ENCODE measurements at regions not wholly inside any gene's neighbourhood (a gene's known extent, or its start where the extent isn't known, plus 50 kb on each side); places are given as distances from the start of the nearest gene placed in this dataset.

DNA sequence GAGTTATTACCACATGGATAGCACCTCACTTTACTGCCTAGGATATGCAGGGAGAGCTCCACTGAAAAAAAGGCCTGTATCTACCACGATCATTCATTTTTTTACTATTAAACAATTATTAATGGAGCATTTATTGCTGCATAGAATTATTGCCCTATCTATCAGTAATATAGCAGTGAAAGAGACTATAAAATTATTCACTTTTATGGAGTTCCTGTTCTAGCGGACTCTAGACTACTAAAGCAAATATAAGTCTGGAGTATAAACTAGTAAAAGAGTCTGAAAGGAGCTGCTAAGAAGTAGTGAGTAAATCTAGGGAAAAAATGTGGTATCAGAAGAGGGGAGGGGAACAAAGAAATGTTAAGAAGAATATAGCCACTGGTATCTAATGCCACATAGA lies 150.4 kb upstream of the CYLC2 start:
- TF ChIP-seq, protein P1, sequence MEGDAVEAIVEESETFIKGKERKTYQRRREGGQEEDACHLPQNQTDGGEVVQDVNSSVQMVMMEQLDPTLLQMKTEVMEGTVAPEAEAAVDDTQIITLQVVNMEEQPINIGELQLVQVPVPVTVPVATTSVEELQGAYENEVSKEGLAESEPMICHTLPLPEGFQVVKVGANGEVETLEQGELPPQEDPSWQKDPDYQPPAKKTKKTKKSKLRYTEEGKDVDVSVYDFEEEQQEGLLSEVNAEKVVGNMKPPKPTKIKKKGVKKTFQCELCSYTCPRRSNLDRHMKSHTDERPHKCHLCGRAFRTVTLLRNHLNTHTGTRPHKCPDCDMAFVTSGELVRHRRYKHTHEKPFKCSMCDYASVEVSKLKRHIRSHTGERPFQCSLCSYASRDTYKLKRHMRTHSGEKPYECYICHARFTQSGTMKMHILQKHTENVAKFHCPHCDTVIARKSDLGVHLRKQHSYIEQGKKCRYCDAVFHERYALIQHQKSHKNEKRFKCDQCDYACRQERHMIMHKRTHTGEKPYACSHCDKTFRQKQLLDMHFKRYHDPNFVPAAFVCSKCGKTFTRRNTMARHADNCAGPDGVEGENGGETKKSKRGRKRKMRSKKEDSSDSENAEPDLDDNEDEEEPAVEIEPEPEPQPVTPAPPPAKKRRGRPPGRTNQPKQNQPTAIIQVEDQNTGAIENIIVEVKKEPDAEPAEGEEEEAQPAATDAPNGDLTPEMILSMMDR (IDR thresholded peaks at IDR 0.05; ENCODE audit: low read depth, low read length, missing input control): no peak
- TF ChIP-seq, protein P2, sequence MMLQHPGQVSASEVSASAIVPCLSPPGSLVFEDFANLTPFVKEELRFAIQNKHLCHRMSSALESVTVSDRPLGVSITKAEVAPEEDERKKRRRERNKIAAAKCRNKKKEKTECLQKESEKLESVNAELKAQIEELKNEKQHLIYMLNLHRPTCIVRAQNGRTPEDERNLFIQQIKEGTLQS (IDR thresholded peaks at IDR 0.05): no peak
- TF ChIP-seq, protein P3, sequence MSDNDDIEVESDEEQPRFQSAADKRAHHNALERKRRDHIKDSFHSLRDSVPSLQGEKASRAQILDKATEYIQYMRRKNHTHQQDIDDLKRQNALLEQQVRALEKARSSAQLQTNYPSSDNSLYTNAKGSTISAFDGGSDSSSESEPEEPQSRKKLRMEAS (IDR thresholded peaks at IDR 0.05): no peak
- TF ChIP-seq TAF1 (conservative IDR thresholded peaks at IDR 0.05) (no peak), FOXA2 (IDR thresholded peaks at IDR 0.05) (no peak), RAD21 (IDR thresholded peaks at IDR 0.05) (no peak), RXRA (IDR thresholded peaks at IDR 0.05) (no peak), SP1 (IDR thresholded peaks at IDR 0.05) (no peak), NR2F2 (IDR thresholded peaks at IDR 0.05) (no peak)

Measured in liver (tissue), 3 donors.